Natural killer cell (primary cell): ENCODE measurements at regions not wholly inside any gene's neighbourhood (a gene's known extent, or its start where the extent isn't known, plus 50 kb on each side); places are given as distances from the start of the nearest gene placed in this dataset.

Experiments
- ATAC-seq, 3 donors: fragments of 150-1000 bp in 2 of 3; fragments of 200-7000 bp in 1 of 3; cut with Tn5 transposase; 1 replicate in 1 of 3; 2 replicates in 2 of 3; pipeline ENCODE4 v1.10.0; 2021; ENCODE audit warnings: mild to moderate bottlenecking in 2 of 3, moderate library complexity in 2 of 3
- DNase-seq, 2 donors: peaks; one replicate each; pipeline versions ENCODE4 v3.0.0 to v3.0.0-alpha.2; 2013 to 2021; ENCODE audit warnings: mixed read lengths in 1 of 2
- H3K27ac ChIP-seq: one replicate; pipeline ENCODE4 v1.5.1; 2013; ENCODE audit warnings: mild to moderate bottlenecking, low read length
- H3K27me3 ChIP-seq: one replicate; pipeline ENCODE4 v1.6.1; 2013; ENCODE audit warnings: low read length; ENCODE audit not compliant: control insufficient read depth, insufficient read depth
- H3K36me3 ChIP-seq: one replicate; pipeline ENCODE4 v1.6.1; 2013; ENCODE audit warnings: low read length; ENCODE audit not compliant: control insufficient read depth, insufficient read depth
- H3K4me1 ChIP-seq: one replicate; pipeline ENCODE4 v1.6.1; 2013; ENCODE audit warnings: low read length; ENCODE audit not compliant: control insufficient read depth, insufficient read depth
- H3K4me3 ChIP-seq: one replicate; pipeline ENCODE4 v1.5.1; 2013; ENCODE audit warnings: low read length
- H3K9me3 ChIP-seq: one replicate; pipeline ENCODE4 v1.6.1; 2013; ENCODE audit warnings: low read length; ENCODE audit not compliant: control insufficient read depth, insufficient read depth
- H3K27ac Mint-ChIP-seq, 2 donors: one replicate each; pipeline ENCODE4 v1.8.0; 2022; ENCODE audit warnings: mild to moderate bottlenecking in 2 of 2, mixed read lengths in 2 of 2, moderate library complexity in 1 of 2
- H3K27me3 Mint-ChIP-seq, 2 donors: one replicate each; pipeline ENCODE4 v1.8.0; 2022; ENCODE audit warnings: low read depth in 2 of 2, mixed read lengths in 2 of 2
- H3K36me3 Mint-ChIP-seq: one replicate; pipeline ENCODE4 v1.8.0; 2022; ENCODE audit warnings: mixed read lengths
- H3K4me1 Mint-ChIP-seq, 2 donors: one replicate each; pipeline ENCODE4 v1.8.0; 2022; ENCODE audit warnings: mixed read lengths in 2 of 2
- H3K4me3 Mint-ChIP-seq: one replicate; pipeline ENCODE4 v1.8.0; 2022; ENCODE audit warnings: mild to moderate bottlenecking, moderate library complexity, mixed read lengths
- H3K9me3 Mint-ChIP-seq, 2 donors: one replicate each; pipeline ENCODE4 v1.8.0; 2022; ENCODE audit warnings: mixed read lengths in 2 of 2
- CTCF ChIP-seq: fragments of 200-600 bp; IDR thresholded peaks from one replicate; pipeline ENCODE4 v1.8.0; 2022; ENCODE audit warnings: antibody characterized with exemption
- WGBS: methylation state at CpG from one replicate; pipeline ENCODE4 v1.1.7; 2013; ENCODE audit warnings: missing lambda C conversion rate; ENCODE audit not compliant: insufficient coverage; 5-methylcytosine and 5-hydroxymethylcytosine counted together
- intact Hi-C: fragments of 100-400 bp; cut with micrococcal nuclease; formaldehyde crosslinking; loops from one replicate; pipeline ENCODE4 v1.14.2; 2022

DNA sequence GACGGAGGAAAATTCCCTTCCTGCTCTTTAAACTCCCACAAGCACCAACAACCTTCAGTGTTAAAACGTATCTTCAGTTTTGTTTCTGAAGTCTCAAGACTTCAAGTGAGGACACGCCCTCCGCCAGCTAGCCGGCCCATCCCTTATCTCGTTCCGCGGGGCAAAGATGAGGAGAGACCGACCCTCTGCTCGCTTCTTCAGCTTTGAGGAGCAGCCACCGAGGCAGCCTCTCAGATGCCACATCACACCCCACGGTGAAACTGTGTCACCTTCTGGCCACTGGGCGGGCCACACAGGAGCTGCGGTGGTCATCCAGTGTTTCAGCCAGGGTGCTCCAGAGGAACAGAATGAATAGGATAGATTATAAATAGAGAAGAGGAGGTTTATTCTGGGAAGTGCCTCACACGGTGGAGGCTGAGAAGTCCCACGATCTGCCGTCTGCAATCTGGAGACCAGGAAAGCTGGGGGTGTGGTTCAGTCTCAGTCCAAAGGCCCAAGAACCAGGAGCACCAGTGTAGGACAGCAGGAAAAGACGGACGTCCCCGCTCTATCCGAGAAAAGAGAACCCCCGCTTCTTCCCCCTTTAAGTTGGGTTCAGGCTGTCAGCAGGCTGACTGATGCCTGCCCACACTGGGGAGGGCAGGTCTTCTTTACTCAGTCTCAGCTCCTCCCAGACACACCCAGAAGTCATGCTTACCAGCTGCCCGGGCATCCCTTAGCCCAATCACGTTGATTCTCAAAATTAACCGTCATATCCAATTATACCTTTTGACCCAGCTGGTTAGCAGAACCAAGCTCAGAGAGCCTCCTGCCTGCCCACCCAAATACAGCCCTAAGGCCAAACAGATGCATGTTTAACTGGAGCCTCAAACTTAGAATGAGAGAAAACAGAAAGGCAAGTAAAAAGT lies 399.7 kb upstream of the ID2 start:
- no peak for TF ChIP-seq CTCF
- H3K4me1 Mint-ChIP-seq: peaks cover 67 to 84% of the 10 kb centered on the region in 2 donors
- H3K27ac Mint-ChIP-seq: peak overlapping the region; percentile 98 to 99
- H3K4me3 Mint-ChIP-seq: peak overlapping the region; percentile 99
- peaks cover 8% of the 10 kb centered on the region for H3K36me3 Mint-ChIP-seq
- no peaks in the 10 kb centered on the region for H3K9me3 ChIP-seq
- H3K4me1 ChIP-seq: peaks cover 53% of the 10 kb centered on the region
- H3K27me3 Mint-ChIP-seq: no peaks in the 10 kb centered on the region
- ATAC-seq (peak; percentile 79 to 88 (median 82)), DNase-seq (peak; percentile 51 to 53)
- 47% methylated on average over 25 of the region's 25 CpGs for WGBS
- no peaks in the 10 kb centered on the region for H3K27me3 ChIP-seq
- H3K36me3 ChIP-seq: peaks cover 9% of the 10 kb centered on the region
- no peaks in the 10 kb centered on the region for H3K9me3 Mint-ChIP-seq
- intact Hi-C loops: loop anchor here (1.0 to 5.0 kb wide), 3 partner anchors 20 to 65 kb away; no protein-coding TSS in a partner anchor
- H3K27ac ChIP-seq: peak overlapping the region; percentile 71
- peak overlapping the region; percentile 60 for H3K4me3 ChIP-seq

GRCh38 chr2:8282858-8283252 lies 399.0 kb upstream of the ID2 start:
- ATAC-seq (peak; percentile 37 to 55 (median 53)), DNase-seq (peak; percentile 21 to 45)
- no peak for TF ChIP-seq CTCF
- H3K27me3 ChIP-seq: no peaks in the 10 kb centered on the region
- Mint-ChIP-seq H3K27me3 (no peaks in the 10 kb centered on the region), H3K36me3 (peaks cover 8% of the 10 kb centered on the region), H3K9me3 (no peaks in the 10 kb centered on the region), H3K4me1 (peaks cover 66 to 83% of the 10 kb centered on the region in 2 donors), H3K27ac (peak overlapping the region; percentile 98 to 99), H3K4me3 (peak overlapping the region; percentile 99)
- H3K4me1 ChIP-seq: peaks cover 47% of the 10 kb centered on the region
- H3K4me3 ChIP-seq: peak overlapping the region; percentile 60
- H3K36me3 ChIP-seq: peaks cover 9% of the 10 kb centered on the region
- H3K9me3 ChIP-seq: no peaks in the 10 kb centered on the region
- intact Hi-C loops: loop anchor here (1.0 to 5.0 kb wide), 3 partner anchors 19 to 64 kb away; no protein-coding TSS in a partner anchor
- 31% methylated on average over 13 of the region's 13 CpGs for WGBS
- peak overlapping the region; percentile 71 for H3K27ac ChIP-seq

DNA sequence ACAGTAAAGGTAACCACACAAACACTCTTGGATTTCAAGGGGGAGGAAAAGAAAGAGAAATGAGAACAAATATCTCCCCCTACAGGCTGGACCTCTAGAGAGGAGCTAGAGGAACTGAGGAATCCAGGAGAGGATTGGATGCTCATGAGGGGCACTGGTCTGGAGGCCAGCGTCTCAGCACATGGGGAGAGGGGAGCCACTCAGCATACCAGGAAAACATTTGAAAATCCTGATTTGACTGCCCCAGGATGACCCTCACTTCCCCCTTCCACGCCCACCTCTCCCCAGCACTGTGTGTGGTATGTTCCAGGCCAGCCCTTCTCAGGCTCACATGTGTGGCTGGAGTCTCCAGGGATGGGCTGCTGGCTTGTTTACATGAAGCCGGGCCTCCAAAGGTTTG lies 396.8 kb upstream of the ID2 start:
- peaks cover 57 to 61% of the 10 kb centered on the region in 2 donors for H3K4me1 Mint-ChIP-seq
- Histone ChIP-seq H3K4me3 (no peak overlapping the region), H3K27me3 (no peaks in the 10 kb centered on the region), H3K27ac (no peak overlapping the region), H3K36me3 (peaks cover 9% of the 10 kb centered on the region), H3K9me3 (no peaks in the 10 kb centered on the region), H3K4me1 (peaks cover 24% of the 10 kb centered on the region)
- intact Hi-C loops: no loop called here
- no peaks in the 10 kb centered on the region for H3K27me3 Mint-ChIP-seq
- no peak for TF ChIP-seq CTCF
- ATAC-seq: no peak
- peak overlapping the region; percentile 98 to 99 for H3K27ac Mint-ChIP-seq
- H3K9me3 Mint-ChIP-seq: no peaks in the 10 kb centered on the region
- WGBS: 95% methylated on average over 2 of the region's 3 CpGs
- peak overlapping the region; percentile 67 for H3K4me3 Mint-ChIP-seq
- peaks cover 8% of the 10 kb centered on the region for H3K36me3 Mint-ChIP-seq
- no peak for DNase-seq
